PC-3 (cell line): ENCODE measurements at regions not wholly inside any gene's neighbourhood (a gene's known extent, or its start where the extent isn't known, plus 50 kb on each side); places are given as distances from the start of the nearest gene placed in this dataset.

Experiments
- ATAC-seq: fragments of 200-7000 bp; cut with Tn5 transposase; 2 replicates; pipeline ENCODE4 v1.9.1; 2020; ENCODE audit warnings: mild to moderate bottlenecking, moderate library complexity
- BruUV-seq: library from RNA; stranded (reverse); fragments of 400-500 nt; replicated peaks from 2 replicates; lab custom pipeline; 2021; lab: Mats Ljungman, UMichigan
- CTCF ChIA-PET: fragments of 300-600 bp; sonication (Branson Sonifier 250); formaldehyde crosslinking; loops from one replicate; lab custom pipeline; 2022; ENCODE audit warnings: antibody characterized with exemption; lab: Charles Lee
- POLR2A ChIA-PET: fragments of 300-600 bp; sonication (Branson Sonifier 250); formaldehyde crosslinking; loops from one replicate; lab custom pipeline; 2022; ENCODE audit warnings: antibody characterized with exemption; ENCODE audit not compliant: unreplicated experiment; lab: Charles Lee
- DNase-seq: peaks from one replicate; pipeline ENCODE4 v3.0.0-alpha.2; 2015
- H2AFZ ChIP-seq: fragments of 300-600 bp; sonication (generic); 2 replicates; pipeline ENCODE4 v1.6.0; 2016; ENCODE audit warnings: antibody characterized with exemption, low read length
- H3F3A ChIP-seq: fragments of 300-600 bp; sonication (generic); one replicate; pipeline ENCODE4 v1.6.0; 2017; ENCODE audit warnings: antibody characterized with exemption, low read length, control low read depth, mild to moderate bottlenecking; ENCODE audit not compliant: unreplicated experiment
- H3K27ac ChIP-seq: fragments of 300-600 bp; sonication (generic); 2 replicates; pipeline ENCODE4 v1.5.1; 2016; ENCODE audit warnings: mild to moderate bottlenecking, low read length
- H3K27me3 ChIP-seq: fragments of 300-600 bp; sonication (generic); 2 replicates; pipeline ENCODE4 v1.6.1; 2016; ENCODE audit warnings: low read length, mixed read lengths
- H3K36me3 ChIP-seq: fragments of 300-600 bp; sonication (generic); 2 replicates; pipeline ENCODE4 v1.6.1; 2016; ENCODE audit warnings: low read depth, mixed run types, low read length, mixed read lengths
- H3K4me1 ChIP-seq: fragments of 300-600 bp; sonication (generic); 2 replicates; pipeline ENCODE4 v1.5.1; 2016; ENCODE audit warnings: low read length; ENCODE audit not compliant: insufficient read depth
- H3K4me2 ChIP-seq: fragments of 300-600 bp; sonication (generic); 2 replicates; pipeline ENCODE4 v1.6.0; 2016; ENCODE audit warnings: low read length
- H3K4me3 ChIP-seq: fragments of 300-600 bp; sonication (generic); 2 replicates; pipeline ENCODE4 v1.5.1; 2016; ENCODE audit warnings: mild to moderate bottlenecking, low read length, mixed read lengths
- H3K79me2 ChIP-seq: fragments of 300-600 bp; sonication (generic); 2 replicates; pipeline ENCODE4 v1.6.1; 2017; ENCODE audit warnings: low read length, mixed read lengths
- H3K9ac ChIP-seq: fragments of 300-600 bp; sonication (generic); 2 replicates; pipeline ENCODE4 v1.6.0; 2016; ENCODE audit warnings: mild to moderate bottlenecking, low read length
- H3K9me2 ChIP-seq: fragments of 300-600 bp; sonication (generic); replicated peaks from 2 replicates; pipeline ENCODE4 v1.6.1; 2016; ENCODE audit warnings: mixed run types, low read length, mixed read lengths
- H3K9me3 ChIP-seq: fragments of 300-600 bp; sonication (generic); 2 replicates; pipeline ENCODE4 v1.6.1; 2016; ENCODE audit warnings: low read length, mixed read lengths
- H4K20me1 ChIP-seq: fragments of 300-600 bp; sonication (generic); 2 replicates; pipeline ENCODE4 v1.6.1; 2016; ENCODE audit warnings: low read length, mixed read lengths
- CTCF ChIP-seq: fragments of 300-600 bp; sonication (generic); conservative IDR thresholded peaks from 2 replicates; pipeline ENCODE4 v1.5.1; 2017; ENCODE audit warnings: antibody characterized with exemption, low read depth, mild to moderate bottlenecking, low read length
- EZH2 ChIP-seq: fragments of 300-600 bp; sonication (generic); IDR thresholded peaks from one replicate; pipeline ENCODE4 v1.6.1; 2017; ENCODE audit warnings: antibody characterized with exemption, mild to moderate bottlenecking, low read length; ENCODE audit not compliant: unreplicated experiment
- EZH2phosphoT487 ChIP-seq: fragments of 300-600 bp; sonication (generic); IDR thresholded peaks from 2 replicates; pipeline ENCODE4 v1.6.1; 2018; ENCODE audit warnings: mild to moderate bottlenecking, antibody characterized with exemption, low read length, borderline replicate concordance
- intact Hi-C: fragments of 100-400 bp; cut with micrococcal nuclease; formaldehyde crosslinking; loops from 2 replicates; pipeline ENCODE4 v1.9.0; 2023

- no TSS peak for BruUV-seq
- DNase-seq = no peak
- Histone ChIP-seq H3F3A (no peaks in the 10 kb centered on the region), H3K9me3 (no peaks in the 10 kb centered on the region), H3K36me3 (no peaks in the 10 kb centered on the region), H4K20me1 (no peaks in the 10 kb centered on the region), H3K4me2 (no peak overlapping the region), H3K27me3 (no peaks in the 10 kb centered on the region), H3K4me1 (no peaks in the 10 kb centered on the region), H3K79me2 (no peaks in the 10 kb centered on the region), H3K9ac (no peak overlapping the region), H3K4me3 (no peak overlapping the region), H3K27ac (no peak overlapping the region), H3K9me2 (no peaks in the 10 kb centered on the region), H2AFZ (no peak overlapping the region)
- TF ChIP-seq CTCF (no peak), EZH2phosphoT487 (no peak), EZH2 (no peak)
- intact Hi-C loops = no loop called here
- CTCF ChIA-PET = no interaction called here
- POLR2A ChIA-PET = no interaction called here
- ATAC-seq = no peak
Measured at GRCh38 chr12:105467710-105468366, 137.3 kb downstream of the C12orf75 start.

- Histone ChIP-seq H2AFZ (no peak overlapping the region), H3K4me2 (no peak overlapping the region), H4K20me1 (no peaks in the 10 kb centered on the region), H3K27ac (no peak overlapping the region), H3K4me1 (no peaks in the 10 kb centered on the region), H3K27me3 (no peaks in the 10 kb centered on the region), H3K36me3 (no peaks in the 10 kb centered on the region), H3K9me2 (no peaks in the 10 kb centered on the region), H3F3A (no peaks in the 10 kb centered on the region), H3K9ac (no peak overlapping the region), H3K9me3 (no peaks in the 10 kb centered on the region), H3K4me3 (no peak overlapping the region), H3K79me2 (no peaks in the 10 kb centered on the region)
- ChIA-PET POLR2A (no interaction called here), CTCF (no interaction called here)
- no TSS peak for BruUV-seq
- ATAC-seq = no peak
- intact Hi-C loops = no loop called here
- TF ChIP-seq EZH2phosphoT487 (no peak), EZH2 (no peak), CTCF (no peak)
- no peak for DNase-seq
Measured at GRCh38 chr12:105468464-105468863, 138.0 kb downstream of the C12orf75 start.

DNA sequence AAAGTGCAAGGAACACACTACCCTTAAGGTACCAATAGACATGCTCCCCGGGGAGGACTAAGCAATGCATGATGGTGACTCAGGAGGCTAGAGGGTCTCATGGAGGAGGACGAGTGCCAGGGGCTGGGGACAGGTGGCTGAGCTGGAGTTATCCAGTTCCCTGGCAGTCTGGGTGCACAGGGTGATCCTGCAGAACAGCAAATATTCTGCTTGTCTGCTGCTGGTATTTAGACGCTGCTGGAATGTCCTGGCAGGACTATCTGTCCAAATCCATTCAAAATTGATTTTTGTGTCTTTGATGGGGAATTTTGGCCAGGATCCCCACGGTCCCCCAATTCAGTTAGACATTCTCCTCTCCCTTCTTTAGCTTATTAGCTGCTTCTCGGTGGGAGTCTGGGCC is 138.7 kb downstream of the C12orf75 start:
- H3K27me3 ChIP-seq = no peaks in the 10 kb centered on the region
- no peak overlapping the region for H3K9ac ChIP-seq
- no peak overlapping the region for H3K4me2 ChIP-seq
- TF ChIP-seq EZH2 (no peak), CTCF (no peak), EZH2phosphoT487 (no peak)
- no peaks in the 10 kb centered on the region for H3K9me3 ChIP-seq
- CTCF ChIA-PET = interaction anchor here (0.7 kb wide), 1 partner anchor 45 kb away, joined by 3 read pairs; no protein-coding TSS in a partner anchor
- BruUV-seq = no TSS peak
- intact Hi-C loops = no loop called here
- DNase-seq (no peak), ATAC-seq (no peak)
- H3F3A ChIP-seq = no peaks in the 10 kb centered on the region
- no peaks in the 10 kb centered on the region for H3K79me2 ChIP-seq
- POLR2A ChIA-PET = no interaction called here
- no peak overlapping the region for H2AFZ ChIP-seq
- no peaks in the 10 kb centered on the region for H4K20me1 ChIP-seq
- H3K4me3 ChIP-seq = no peak overlapping the region
- H3K4me1 ChIP-seq = peaks cover 3% of the 10 kb centered on the region
- no peaks in the 10 kb centered on the region for H3K9me2 ChIP-seq
- no peaks in the 10 kb centered on the region for H3K36me3 ChIP-seq
- H3K27ac ChIP-seq = no peak overlapping the region
